ENCODE measurements at regions not wholly inside any gene's neighbourhood (a gene's known extent, or its start where the extent isn't known, plus 50 kb on each side); places are given as distances from the start of the nearest gene placed in this dataset.
"Not testable (repeated sequence)": the region's sequence is repeated elsewhere in the genome, so short reads cannot be mapped to it uniquely, and the experiment has no call there.

DNA sequence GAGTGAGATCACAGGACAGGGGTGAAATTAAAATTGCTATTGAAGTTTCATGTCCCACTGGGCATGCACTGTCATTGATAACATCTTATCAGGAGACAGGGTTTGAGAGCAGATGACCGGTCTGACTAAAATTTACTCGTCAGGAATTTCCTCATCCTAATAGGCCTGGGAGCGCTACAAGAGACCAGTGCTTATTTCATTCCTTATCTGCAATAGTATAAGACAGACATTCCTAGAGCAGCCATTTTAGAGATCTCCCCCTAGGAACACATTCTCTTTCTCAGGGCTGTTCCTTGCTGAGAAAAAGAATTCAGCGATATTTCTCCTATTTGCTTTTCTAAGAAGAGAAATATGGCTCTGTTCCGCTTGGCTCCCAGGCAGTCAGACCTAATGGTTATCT, 181.4 kb upstream of the ETV3 start:
- H3K27ac ChIP-seq, result no peak overlapping the region
- TF ChIP-seq ZFX (IDR thresholded peaks at IDR 0.05; ENCODE audit: borderline replicate concordance), result no peak
- TF ChIP-seq, protein P1, sequence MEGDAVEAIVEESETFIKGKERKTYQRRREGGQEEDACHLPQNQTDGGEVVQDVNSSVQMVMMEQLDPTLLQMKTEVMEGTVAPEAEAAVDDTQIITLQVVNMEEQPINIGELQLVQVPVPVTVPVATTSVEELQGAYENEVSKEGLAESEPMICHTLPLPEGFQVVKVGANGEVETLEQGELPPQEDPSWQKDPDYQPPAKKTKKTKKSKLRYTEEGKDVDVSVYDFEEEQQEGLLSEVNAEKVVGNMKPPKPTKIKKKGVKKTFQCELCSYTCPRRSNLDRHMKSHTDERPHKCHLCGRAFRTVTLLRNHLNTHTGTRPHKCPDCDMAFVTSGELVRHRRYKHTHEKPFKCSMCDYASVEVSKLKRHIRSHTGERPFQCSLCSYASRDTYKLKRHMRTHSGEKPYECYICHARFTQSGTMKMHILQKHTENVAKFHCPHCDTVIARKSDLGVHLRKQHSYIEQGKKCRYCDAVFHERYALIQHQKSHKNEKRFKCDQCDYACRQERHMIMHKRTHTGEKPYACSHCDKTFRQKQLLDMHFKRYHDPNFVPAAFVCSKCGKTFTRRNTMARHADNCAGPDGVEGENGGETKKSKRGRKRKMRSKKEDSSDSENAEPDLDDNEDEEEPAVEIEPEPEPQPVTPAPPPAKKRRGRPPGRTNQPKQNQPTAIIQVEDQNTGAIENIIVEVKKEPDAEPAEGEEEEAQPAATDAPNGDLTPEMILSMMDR (IDR thresholded peaks at IDR 0.05), result no peak

DNA sequence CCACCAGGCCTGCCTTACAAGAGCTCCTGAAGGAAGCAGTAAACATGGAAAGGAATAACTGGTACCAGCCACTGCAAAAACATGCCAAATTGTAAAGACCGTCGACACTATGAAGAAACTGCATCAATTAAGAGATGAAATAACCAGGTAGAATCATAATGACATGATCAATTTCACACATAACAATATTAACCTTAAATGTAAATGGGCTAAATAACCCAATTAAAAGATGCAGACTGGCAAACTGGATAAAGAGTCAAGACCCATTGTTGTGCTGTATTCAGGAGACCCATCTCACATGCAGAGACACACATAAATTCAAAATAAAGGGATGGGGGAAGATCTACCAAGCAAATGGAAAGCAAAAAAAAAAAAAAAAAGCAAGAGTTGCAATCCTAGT, 179.0 kb upstream of the ETV3 start:
- not testable (repeated sequence) for H3K27ac ChIP-seq

DNA sequence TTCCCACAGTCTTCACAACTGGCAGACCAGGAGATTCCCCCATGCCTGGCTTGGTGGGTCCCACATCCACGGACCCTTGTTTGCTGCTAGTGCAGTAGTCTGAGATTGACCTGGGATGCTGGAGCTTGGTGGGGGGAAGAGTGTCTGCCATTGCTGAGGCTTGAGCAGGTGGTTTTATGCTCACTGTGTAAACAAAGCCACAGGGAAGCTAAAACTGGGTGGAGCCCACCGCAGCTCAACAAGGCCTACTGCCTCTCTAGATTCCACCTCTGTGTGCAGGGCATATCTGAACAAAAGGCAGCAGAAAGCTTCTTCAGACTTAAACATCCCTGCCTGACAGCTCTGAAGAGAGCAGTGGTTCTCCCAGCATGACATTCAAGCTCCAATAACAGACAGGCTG, 177.3 kb upstream of the ETV3 start:
- no peak overlapping the region for H3K27ac ChIP-seq
- no peak for TF ChIP-seq ZFX (IDR thresholded peaks at IDR 0.05; ENCODE audit: borderline replicate concordance)
- TF ChIP-seq, protein P1 (IDR thresholded peaks at IDR 0.05), result no peak

DNA sequence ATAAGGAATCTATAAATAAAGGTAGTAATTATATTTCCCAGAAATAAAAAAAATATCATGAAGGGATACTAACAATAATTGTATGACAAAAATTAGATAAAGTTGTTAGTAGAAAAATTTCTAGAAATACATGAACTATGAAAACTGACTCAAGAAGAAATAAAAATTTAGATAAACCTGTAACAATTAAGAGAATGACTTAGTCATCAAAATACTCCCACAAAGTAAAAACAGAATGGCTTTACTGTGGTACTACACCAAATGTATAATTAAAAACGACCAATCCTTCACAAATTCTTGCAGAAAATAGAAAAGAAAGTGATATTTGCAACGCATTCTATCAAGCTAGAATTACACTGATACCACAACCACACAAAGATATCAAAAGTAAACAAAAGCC, 176.2 kb upstream of the ETV3 start:
- TF ChIP-seq, protein P1 (IDR thresholded peaks at IDR 0.05), result no peak
- TF ChIP-seq ZFX (IDR thresholded peaks at IDR 0.05; ENCODE audit: borderline replicate concordance), result no peak
- no peak overlapping the region for H3K27ac ChIP-seq

DNA sequence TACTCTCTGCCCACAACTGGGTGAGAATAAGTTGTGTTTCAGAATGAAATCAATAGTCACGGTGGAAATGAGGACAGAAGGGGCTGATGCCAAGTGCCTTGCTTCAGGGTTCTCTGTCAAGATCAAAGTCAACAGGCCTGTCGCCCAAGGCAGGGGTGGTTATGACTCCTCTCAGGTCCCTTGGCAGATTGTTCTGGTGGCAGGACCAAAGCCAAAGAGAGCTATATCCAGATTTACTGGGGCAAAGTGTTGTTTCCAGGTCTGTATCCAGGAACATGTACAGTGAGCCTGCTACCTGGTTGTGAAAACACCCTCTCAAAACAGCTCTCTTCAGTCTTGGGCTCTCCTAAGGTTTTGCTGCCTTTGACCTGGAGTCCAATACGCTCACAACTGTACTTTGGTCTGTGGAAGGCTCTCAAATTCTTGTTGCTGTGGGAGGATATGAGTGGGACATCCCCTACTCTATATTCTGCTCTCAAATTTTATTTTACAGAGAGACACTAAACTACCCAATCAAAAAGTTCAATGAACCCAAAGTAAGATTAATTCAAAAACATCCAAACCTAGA, 175.1 kb upstream of the ETV3 start:
- TF ChIP-seq, protein P1 (IDR thresholded peaks at IDR 0.05), result no peak
- TF ChIP-seq ZFX (IDR thresholded peaks at IDR 0.05; ENCODE audit: borderline replicate concordance), result no peak
- no peak overlapping the region for H3K27ac ChIP-seq

DNA sequence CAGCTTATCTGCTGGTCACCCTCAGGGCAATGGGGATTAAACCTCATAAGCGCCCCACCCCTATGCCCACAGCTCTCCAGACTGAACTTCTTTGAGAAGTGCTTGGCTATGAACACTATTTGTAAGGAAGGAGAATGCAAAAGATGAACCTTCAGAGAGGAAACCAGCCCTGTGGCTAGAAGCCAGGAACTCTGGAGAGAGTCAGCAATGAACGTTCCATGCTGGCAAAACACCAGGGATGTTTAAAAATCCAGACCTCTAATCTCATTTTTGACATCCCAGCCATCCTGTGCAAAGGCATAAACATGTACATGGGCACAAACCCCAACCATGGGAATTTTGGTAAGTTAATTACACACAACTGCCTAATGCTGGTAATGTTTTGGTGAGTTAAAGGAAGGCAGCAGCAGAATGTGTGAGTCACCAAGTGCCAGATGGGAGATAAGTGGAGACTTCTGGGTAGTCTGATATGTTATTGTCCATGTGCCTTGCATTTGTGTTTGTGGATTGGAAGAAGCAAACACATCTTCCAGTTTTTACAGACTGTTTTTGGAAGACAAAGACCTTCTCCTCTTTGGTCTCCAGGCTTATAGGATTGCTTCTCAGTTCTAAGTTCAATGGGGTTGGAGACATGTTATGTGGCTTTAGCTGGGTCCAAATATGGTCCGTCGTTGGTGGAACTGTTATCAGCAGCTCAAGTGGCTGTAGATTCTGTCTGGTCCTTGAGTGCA, 174.1 kb upstream of the ETV3 start:
- no peak for TF ChIP-seq ZFX (IDR thresholded peaks at IDR 0.05; ENCODE audit: borderline replicate concordance)
- no peak overlapping the region for H3K27ac ChIP-seq

DNA sequence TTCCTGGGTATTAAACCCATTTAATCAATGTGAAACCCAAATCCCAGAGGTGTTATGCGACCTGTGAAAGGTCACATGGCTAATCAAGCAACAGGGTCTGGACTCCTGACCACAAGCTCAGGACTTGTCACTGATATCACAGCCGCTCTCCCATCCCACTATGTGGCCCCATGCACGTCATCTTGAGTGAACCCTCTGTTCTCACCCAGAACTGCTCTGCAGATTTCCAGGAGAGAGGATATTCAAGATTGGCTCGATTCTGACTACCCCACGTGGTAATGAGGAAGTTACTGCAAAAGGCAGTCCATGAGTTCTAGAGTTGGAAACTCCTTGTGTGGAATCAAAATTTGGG, 173.5 kb upstream of the ETV3 start:
- no peak overlapping the region for H3K27ac ChIP-seq
- no peak for TF ChIP-seq ZFX (IDR thresholded peaks at IDR 0.05; ENCODE audit: borderline replicate concordance)
- TF ChIP-seq, protein P1 (IDR thresholded peaks at IDR 0.05), result no peak

DNA sequence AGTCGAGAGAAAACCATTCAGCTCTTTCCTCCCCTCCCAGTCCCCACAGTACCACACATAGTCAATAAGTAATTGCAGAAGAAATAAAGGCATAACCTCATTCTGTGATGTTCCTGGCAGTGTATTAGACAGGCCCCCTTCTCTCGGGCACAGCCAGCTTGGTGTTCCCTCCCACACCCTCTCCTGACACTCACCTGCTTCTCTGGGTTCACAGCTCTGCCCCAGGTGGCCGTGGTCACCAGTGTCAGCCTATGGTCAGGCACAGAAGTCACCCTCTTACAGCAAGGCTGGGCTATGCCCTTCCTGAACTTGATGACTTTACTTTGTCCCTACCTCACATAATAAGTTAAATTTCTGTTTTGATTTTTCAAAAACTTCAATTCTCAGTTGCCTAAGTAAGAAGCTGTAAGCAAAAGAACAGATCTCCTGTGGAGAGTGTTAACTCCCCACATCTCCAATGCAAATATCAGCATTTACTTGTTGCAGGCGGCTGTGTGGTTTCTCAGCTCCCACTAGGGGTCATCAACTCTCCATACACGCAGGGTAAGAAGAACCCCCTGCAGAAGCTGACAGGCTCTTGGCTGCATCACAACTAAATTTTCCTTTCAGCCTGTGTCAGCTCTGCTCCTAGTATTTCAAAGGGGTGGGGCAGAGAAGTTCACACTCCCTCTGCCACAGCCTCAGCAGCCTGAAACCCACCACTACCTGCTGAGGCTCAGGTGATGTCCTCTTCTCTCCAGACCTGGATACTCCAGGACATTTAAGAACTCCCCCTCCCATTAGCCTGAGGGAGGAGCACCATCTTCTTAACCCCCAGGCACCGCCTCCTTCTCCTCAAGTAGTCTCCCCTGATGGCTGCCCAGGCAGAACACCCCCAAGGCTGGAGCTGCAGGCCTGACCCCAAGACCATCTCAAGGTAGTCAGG, 172.9 kb upstream of the ETV3 start:
- H3K27ac ChIP-seq, result not testable (repeated sequence)
- TF ChIP-seq, protein P1 (IDR thresholded peaks at IDR 0.05), result peak; percentile 21; the same call in 1 of the 2 replicates

Data from 22Rv1 (cell line).